Fibroblast of lung (primary cell): ENCODE measurements at regions not wholly inside any gene's neighbourhood (a gene's known extent, or its start where the extent isn't known, plus 50 kb on each side); places are given as distances from the start of the nearest gene placed in this dataset.

Experiments
- EZH2 ChIP-seq: IDR thresholded peaks from 2 replicates; pipeline ENCODE4 v1.5.1; 2012; ENCODE audit warnings: low read length, control low read depth, mild to moderate bottlenecking; ENCODE audit errors: missing control alignments
- TF ChIP-seq, protein P1 (sequence below), 2 donors: IDR thresholded peaks in 1 of 2; conservative IDR thresholded peaks in 1 of 2; 1 replicate in 1 of 2; 2 replicates in 1 of 2; pipeline ENCODE4 v1.5.1; 2011 to 2012; ENCODE audit warnings: low read length in 2 of 2, control low read depth in 1 of 2, inconsistent platforms in 1 of 2, low read depth in 1 of 2, mild to moderate bottlenecking in 1 of 2

DNA sequence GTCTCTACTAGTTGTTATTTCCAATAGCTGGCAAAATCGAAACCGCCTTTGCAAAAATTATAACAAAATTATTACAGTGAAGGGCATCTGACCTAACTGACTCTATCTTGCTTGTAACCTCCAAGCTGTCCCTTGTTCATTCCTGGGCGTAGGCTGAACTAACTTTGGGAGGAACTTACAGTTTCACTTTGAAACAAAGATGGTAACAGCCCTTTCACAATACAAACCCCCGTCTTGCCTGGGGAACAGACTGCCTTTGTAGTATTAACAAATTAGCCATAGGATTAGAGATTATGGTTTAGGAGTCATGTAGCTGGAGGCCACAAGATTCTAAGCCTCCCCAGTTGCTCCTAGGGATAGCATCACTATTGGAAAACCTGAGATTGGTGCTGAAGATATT lies 131.6 kb upstream of the HSD17B12 start:
- TF ChIP-seq, protein P1, sequence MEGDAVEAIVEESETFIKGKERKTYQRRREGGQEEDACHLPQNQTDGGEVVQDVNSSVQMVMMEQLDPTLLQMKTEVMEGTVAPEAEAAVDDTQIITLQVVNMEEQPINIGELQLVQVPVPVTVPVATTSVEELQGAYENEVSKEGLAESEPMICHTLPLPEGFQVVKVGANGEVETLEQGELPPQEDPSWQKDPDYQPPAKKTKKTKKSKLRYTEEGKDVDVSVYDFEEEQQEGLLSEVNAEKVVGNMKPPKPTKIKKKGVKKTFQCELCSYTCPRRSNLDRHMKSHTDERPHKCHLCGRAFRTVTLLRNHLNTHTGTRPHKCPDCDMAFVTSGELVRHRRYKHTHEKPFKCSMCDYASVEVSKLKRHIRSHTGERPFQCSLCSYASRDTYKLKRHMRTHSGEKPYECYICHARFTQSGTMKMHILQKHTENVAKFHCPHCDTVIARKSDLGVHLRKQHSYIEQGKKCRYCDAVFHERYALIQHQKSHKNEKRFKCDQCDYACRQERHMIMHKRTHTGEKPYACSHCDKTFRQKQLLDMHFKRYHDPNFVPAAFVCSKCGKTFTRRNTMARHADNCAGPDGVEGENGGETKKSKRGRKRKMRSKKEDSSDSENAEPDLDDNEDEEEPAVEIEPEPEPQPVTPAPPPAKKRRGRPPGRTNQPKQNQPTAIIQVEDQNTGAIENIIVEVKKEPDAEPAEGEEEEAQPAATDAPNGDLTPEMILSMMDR (conservative IDR thresholded peaks at IDR 0.05 in 1 of 2, IDR thresholded peaks at IDR 0.05 in 1 of 2; ENCODE audit: low read depth in 1 of 2, low read length in 2 of 2), result no peak
- TF ChIP-seq EZH2, result no peak
